HEK293 (cell line): ENCODE measurements at regions not wholly inside any gene's neighbourhood (a gene's known extent, or its start where the extent isn't known, plus 50 kb on each side); places are given as distances from the start of the nearest gene placed in this dataset.

Experiments used
- ZFP41 ChIP-seq: fragments of 450-650 bp; formaldehyde crosslinking; IDR thresholded peaks from 2 replicates; pipeline ENCODE4 v1.5.1; 2016; ENCODE audit warnings: missing biosample characterization, missing genetic modification characterization, borderline replicate concordance
- ZNF423 ChIP-seq: fragments of 450-650 bp; formaldehyde crosslinking; IDR thresholded peaks from 2 replicates; pipeline ENCODE4 v1.5.1; 2016; ENCODE audit warnings: missing biosample characterization, missing genetic modification characterization

DNA sequence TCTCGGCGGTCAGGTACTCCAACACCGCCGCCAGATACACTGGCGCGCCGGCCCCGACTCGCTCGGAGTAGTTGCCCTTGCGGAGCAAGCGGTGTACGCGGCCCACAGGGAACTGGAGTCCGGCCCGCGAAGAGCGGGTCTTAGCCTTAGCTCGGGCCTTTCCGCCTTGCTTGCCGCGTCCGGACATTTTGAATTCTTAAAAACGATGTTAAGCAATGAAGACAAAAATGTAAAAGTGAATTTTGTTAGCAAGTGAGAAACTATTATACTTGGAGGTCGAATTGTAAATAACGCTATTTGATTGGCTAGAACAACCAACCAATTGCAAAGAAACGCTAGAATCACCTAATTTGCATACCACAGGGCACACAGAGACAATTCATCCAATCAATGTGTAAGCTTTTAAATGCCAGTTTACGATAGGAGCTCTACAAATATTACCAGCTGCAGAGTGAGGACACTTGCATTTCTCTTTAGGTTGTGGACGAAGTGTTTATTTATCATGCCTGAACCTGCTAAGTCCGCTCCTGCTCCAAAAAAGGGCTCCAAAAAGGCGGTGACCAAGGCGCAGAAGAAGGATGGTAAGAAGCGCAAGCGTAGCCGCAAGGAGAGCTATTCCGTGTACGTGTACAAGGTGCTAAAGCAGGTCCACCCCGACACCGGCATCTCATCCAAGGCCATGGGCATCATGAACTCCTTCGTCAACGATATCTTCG lies 112.0 kb downstream of the HFE start:
- TF ChIP-seq ZFP41 (no peak), ZNF423 (tag by site-specific recombination) (no peak)
